ENCODE measurements at regions not wholly inside any gene's neighbourhood (a gene's known extent, or its start where the extent isn't known, plus 50 kb on each side); places are given as distances from the start of the nearest gene placed in this dataset.

DNA sequence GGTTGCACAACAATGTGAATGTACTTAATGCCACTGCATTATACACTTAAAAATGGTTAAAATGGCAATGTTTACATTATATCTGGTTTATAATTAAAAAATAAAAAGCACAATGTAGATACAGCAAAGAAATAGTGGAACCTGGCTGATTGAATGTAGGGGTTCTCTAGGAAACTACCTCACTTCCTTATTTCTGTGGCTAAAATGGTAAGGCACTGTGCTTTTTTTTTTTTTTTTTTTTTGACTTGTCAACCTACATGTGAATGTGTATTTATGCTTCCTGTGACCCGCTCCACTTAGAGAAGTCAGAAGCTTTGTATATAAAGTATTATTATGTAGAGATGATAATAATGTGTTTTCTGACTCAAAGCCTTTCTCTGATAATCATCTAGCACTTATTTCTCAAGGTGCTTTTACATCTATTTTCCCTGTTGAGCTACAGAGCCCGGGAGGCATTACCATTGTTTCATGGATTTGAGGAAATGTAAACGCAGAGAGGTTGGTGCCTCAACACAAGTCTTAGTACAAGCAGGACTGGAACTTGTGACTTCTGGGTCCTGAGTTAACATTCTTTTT is 55.0 kb downstream of the SOX4 start:
- no peak for DNase-seq (ENCODE audit: low read depth in 1 of 2, low spot score in 1 of 2)

DNA sequence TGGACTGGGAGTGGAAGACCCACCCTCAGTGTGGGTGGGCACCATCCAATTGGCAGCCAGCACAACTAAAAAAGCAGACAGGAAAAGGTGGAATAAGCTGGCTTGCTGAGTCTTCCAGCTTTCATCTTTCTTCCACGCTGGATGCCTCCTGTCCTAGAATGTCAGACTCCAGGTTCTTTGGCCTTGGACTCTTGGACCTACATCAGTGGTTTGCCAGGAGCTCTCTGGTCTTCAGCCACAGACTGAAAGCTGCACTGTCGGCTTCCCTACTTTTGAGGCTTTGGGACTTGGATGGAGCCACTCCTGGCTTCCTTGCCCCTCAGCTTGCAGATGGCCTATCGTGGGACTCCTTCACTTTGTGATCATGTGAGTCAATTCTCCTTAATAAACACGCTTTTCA is 59.8 kb downstream of the SOX4 start:
- no peak for DNase-seq (ENCODE audit: low read depth in 1 of 2, low spot score in 1 of 2)

DNA sequence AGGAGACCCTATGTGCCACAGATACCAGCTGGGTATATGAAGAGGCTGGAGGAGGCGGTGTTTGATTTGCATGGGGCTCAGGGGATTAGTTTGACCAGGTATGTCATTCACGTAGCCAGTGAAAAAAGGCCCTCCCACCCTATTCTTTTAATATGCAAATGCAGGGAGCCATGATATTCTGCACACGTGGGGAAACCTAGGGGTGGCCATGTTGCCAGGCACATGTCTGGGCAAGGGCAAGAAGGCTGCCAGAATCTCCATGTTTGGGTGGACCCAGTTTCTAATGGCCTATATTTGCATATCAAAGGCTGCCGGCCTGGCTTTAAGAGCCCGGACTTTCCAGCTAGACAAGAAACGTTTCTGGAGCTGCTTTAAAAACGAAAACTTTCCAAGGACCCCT is 60.4 kb downstream of the SOX4 start:
- no peak for DNase-seq (ENCODE audit: low read depth in 1 of 2, low spot score in 1 of 2)

GRCh38 chr6:21654361-21654760 is 60.8 kb downstream of the SOX4 start:
- DNase-seq (ENCODE audit: low read depth in 1 of 2, low spot score in 1 of 2) = no peak

- no peak for DNase-seq (ENCODE audit: low read depth in 1 of 2, low spot score in 1 of 2)
Measured at GRCh38 chr6:21663966-21664313, 70.4 kb downstream of the SOX4 start.

GRCh38 chr6:21664314-21665109 is 71.0 kb downstream of the SOX4 start:
- DNase-seq (ENCODE audit: low read depth in 1 of 2, low spot score in 1 of 2) = no peak

- DNase-seq (ENCODE audit: low read depth in 1 of 2, low spot score in 1 of 2) = no peak
Measured at GRCh38 chr6:21665110-21665391, 71.5 kb downstream of the SOX4 start.

DNA sequence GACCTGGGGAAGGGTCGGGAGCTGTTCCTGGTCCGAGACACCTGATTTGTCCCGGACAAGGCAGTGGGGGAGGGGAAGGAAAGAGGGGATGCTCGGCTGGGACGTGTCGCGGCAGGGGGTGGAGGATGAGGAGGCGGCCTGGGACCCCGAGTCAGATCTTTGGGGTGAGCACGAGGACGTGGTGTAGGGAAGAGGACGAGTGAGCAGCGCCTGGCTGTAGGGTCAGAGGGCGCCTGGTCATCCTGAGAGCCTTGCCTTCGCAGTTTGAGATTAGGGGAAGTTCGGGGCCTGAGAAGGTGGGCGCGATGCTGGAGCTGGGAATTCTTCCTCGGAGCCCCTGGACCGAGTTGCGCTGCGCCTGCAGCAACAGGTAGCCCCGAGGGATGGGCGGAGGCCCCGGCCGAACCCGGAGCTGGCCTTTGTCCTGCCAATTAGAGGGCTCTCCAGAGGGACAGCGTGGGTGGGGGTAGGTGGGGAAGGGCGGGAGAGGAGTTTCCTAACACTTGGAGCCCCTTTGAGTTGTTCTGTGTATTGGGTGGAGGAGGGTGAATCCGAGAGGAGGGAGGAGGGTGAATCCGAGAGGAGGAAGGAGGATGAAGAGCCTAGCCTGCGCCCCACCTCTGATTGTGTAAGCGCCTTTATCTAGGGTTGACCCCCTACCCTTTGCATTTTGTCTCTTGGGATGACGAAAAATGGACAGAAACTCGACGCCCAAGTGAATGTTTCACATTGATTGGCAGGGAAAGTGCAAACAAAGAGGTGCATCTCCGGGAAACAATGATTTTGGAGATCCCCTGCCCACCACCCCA is 72.0 kb downstream of the SOX4 start:
- no peak for DNase-seq (ENCODE audit: low read depth in 1 of 2, low spot score in 1 of 2)

GRCh38 chr6:21666201-21666691 is 72.7 kb downstream of the SOX4 start:
- no peak for DNase-seq (ENCODE audit: low read depth in 1 of 2, low spot score in 1 of 2)

DNA sequence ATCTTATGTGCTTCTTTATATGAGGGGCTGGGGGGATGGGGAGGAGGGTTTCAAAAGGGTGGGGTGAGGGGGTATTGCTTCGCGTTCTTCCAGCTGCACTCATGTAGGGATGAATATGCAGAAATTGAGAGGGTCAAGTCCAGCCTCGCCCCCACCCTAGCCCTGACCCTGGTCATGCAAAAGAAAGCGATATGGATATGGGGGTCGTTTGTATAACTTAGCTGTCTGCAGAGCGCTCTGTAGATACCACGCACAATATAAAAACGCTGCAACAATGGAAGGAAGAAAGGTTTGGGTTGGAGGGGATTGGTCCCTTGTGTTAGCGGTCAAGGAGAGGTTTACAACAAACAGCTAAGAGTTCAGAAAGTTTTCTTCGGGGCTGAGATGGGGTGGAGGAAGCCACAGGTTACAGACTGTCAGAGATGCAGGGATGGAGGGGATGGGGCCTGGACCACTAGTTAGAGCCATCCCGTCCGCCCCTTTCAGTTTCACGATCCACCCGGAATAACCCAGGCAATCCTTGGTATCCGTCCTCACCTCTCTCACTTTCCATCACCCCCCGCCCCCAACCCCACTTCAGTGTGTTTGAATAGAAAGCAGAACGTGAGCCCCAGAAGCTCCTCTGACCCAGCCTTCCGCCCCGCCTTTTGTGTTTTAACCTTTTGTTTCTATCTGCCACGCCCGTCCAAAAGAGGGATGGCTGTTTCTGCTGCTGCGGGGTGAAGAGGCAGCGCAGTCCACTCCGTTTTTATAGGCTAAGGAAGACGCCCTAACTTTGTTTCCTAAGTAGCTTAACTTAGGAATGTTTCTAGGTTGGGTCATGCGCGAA is 73.5 kb downstream of the SOX4 start:
- DNase-seq (ENCODE audit: low read depth in 1 of 2, low spot score in 1 of 2) = no peak

DNA sequence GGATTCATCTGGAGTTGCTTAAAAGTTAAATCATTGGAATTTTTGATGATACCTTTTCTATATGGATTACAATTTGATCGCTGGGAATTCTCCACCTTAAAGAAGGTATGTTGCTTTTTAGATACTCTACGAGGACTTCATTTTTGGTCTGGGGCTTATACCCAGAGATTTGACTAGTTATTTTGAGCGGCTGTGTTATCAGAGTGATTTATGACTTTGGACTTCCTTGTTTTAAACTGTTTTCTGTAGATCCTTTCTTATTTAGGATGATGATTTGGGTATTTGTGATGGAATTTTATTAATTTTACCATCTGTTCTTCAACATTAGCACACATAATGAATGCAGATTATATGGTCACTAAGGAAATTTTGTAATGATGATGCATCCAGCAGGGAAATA is 75.2 kb downstream of the SOX4 start:
- no peak for DNase-seq (ENCODE audit: low read depth in 1 of 2, low spot score in 1 of 2)

DNA sequence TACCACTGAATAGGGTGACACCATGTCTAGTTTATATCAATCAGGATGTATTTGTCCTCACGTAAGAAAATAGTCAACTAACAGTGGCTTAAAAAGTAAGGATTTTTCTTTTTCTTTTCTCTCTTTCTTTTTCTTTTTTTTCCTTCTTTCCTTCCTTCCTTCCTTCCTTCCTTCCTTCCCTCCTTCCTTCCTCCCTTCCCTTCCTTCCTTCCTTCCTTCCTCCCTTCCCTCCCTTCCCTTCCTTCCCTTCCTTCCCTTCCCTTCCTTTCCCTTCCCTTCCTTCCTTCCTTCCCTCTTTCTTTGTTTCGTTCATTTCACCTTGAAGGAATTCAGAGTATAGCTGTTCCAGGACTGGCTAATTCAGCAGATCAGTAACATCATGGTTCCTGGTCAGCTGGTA is 83.2 kb downstream of the SOX4 start:
- no peak for DNase-seq (ENCODE audit: low read depth in 1 of 2, low spot score in 1 of 2)

- no peak for DNase-seq (ENCODE audit: low read depth in 1 of 2, low spot score in 1 of 2)
Measured at GRCh38 chr6:21678990-21679389, 85.4 kb downstream of the SOX4 start.

DNA sequence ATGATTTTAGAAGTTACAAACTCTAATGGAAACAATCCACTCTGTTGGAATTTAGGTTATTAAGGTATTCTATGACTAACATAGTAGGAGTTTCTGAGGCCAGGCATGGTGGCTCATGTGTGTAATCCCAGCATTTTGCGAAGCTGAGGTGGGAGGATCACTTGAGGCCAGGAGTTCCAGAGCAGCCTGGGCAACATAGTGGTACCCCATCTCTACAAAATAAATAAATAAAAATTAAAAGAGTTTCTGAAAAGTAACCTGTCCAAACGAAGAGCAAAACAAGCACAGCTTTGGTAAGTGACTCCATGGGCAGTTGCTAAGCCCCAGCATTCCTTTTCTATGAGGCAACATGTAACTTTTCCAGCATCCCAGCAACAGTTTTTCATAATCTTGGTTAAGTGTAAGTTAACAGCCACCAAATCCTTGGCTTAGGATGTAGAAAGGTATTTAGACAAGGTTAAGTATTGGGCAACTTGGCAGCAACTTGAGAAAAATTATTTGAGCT is 86.3 kb downstream of the SOX4 start:
- DNase-seq (ENCODE audit: low read depth in 1 of 2, low spot score in 1 of 2) = no peak

- no peak for DNase-seq (ENCODE audit: low read depth in 1 of 2, low spot score in 1 of 2)
Measured at GRCh38 chr6:21680611-21681010, 87.1 kb downstream of the SOX4 start.

- no peak for DNase-seq (ENCODE audit: low read depth in 1 of 2, low spot score in 1 of 2)
Measured at GRCh38 chr6:21690489-21690888, 96.9 kb downstream of the SOX4 start.

- no peak for DNase-seq (ENCODE audit: low read depth in 1 of 2, low spot score in 1 of 2)
Measured at GRCh38 chr6:21691685-21692346, 98.3 kb downstream of the SOX4 start.

GRCh38 chr6:21692721-21693120 is 99.2 kb downstream of the SOX4 start:
- DNase-seq (ENCODE audit: low read depth in 1 of 2, low spot score in 1 of 2) = no peak

- no peak for DNase-seq (ENCODE audit: low read depth in 1 of 2, low spot score in 1 of 2)
Measured at GRCh38 chr6:21694168-21694567, 100.6 kb downstream of the SOX4 start.

GRCh38 chr6:21707524-21708319 is 114.2 kb downstream of the SOX4 start:
- DNase-seq (ENCODE audit: low read depth in 1 of 2, low spot score in 1 of 2) = no peak
